Mammary epithelial cell (primary cell): ENCODE measurements at regions not wholly inside any gene's neighbourhood (a gene's known extent, or its start where the extent isn't known, plus 50 kb on each side); places are given as distances from the start of the nearest gene placed in this dataset.

Experiments
- CTCF ChIP-seq, 2 donors: IDR thresholded peaks in 1 of 2; conservative IDR thresholded peaks in 1 of 2; 2 replicates each; pipeline ENCODE4 v1.5.1; 2011 to 2012; ENCODE audit warnings: inconsistent platforms in 2 of 2, low read length in 2 of 2, mild to moderate bottlenecking in 2 of 2, control low read depth in 1 of 2, low read depth in 1 of 2; ENCODE audit not compliant: insufficient read depth in 1 of 2; ENCODE audit errors: extremely low read depth in 1 of 2
- EZH2 ChIP-seq: IDR thresholded peaks from 2 replicates; pipeline ENCODE4 v1.6.1; 2012; ENCODE audit warnings: low read length, inconsistent platforms, borderline replicate concordance

GRCh38 chr2:83522891-83523493 lies 936.1 kb downstream of the SUCLG1 start:
- TF ChIP-seq CTCF (conservative IDR thresholded peaks at IDR 0.05 in 1 of 2, IDR thresholded peaks at IDR 0.05 in 1 of 2; ENCODE audit: extremely low read depth in 1 of 2, insufficient read depth in 1 of 2, low read depth in 1 of 2, low read length in 2 of 2) (no peak), EZH2 (no peak)
